HepG2 (cell line): ENCODE measurements at regions not wholly inside any gene's neighbourhood (a gene's known extent, or its start where the extent isn't known, plus 50 kb on each side); places are given as distances from the start of the nearest gene placed in this dataset.

Experiments used
- ATAC-seq: fragments of 200-7000 bp; cut with Tn5 transposase; 3 replicates; pipeline ENCODE4 v1.9.1; 2020; ENCODE audit warnings: mild to moderate bottlenecking, moderate library complexity
- BruUV-seq: library from RNA; stranded (reverse); fragments of 400-500 nt; replicated peaks from 2 replicates; lab custom pipeline; 2021; lab: Mats Ljungman, UMichigan
- CTCF ChIA-PET: fragments of 300-600 bp; formaldehyde crosslinking; extraction: SDS; loops from one replicate; lab custom pipeline; 2021; ENCODE audit warnings: low total read pairs, inconsistent platforms, low intra/inter-chr PET ratio; lab: Yijun Ruan, JAX
- POLR2A ChIA-PET: fragments of 350-600 bp; sonication (Branson Sonifier 250); formaldehyde crosslinking; loops from one replicate; lab custom pipeline; 2020; ENCODE audit warnings: antibody characterized with exemption, inconsistent platforms; lab: Yijun Ruan, JAX
- DNase-seq: peaks from one replicate; pipeline ENCODE4 v3.0.0-alpha.2; 2015; ENCODE audit warnings: low spot score
- FAIRE-seq: peaks from 3 replicates; lab custom pipeline; 2011; peaks lifted over from hg19 to GRCh38; lab: Jason Lieb, UNC
- H2AFZ ChIP-seq: one replicate; pipeline ENCODE4 v1.6.1; 2011; ENCODE audit warnings: low read length, inconsistent platforms
- H3K27ac ChIP-seq: fragments of 300-600 bp; 3 replicates; pipeline ENCODE4 v1.8.0; 2011; ENCODE audit warnings: mixed run types, mild to moderate bottlenecking, mixed read lengths, low read length, inconsistent platforms; ENCODE audit not compliant: insufficient read depth; ENCODE audit errors: extremely low read length
- H3K27me3 ChIP-seq, 2 experiments: fragments of 200-600 bp in 1 of 2; 2 replicates in 1 of 2; 3 replicates in 1 of 2; pipeline versions ENCODE4 v1.6.0 to v1.8.0; 2011; ENCODE audit warnings: low read length in 2 of 2, mild to moderate bottlenecking in 2 of 2, moderate library complexity in 2 of 2, inconsistent platforms in 1 of 2; ENCODE audit not compliant: insufficient read depth in 2 of 2, control insufficient read depth in 1 of 2
- H3K36me3 ChIP-seq, 2 experiments: fragments of 200-600 bp in 1 of 2; replicated peaks in 1 of 2; 2 replicates in 1 of 2; 3 replicates in 1 of 2; pipeline versions ENCODE4 v1.5.1 to v1.8.0; 2011; ENCODE audit warnings: low read length in 2 of 2, inconsistent platforms in 1 of 2; ENCODE audit not compliant: insufficient read depth in 2 of 2, control insufficient read depth in 1 of 2
- H3K4me1 ChIP-seq: 2 replicates; pipeline ENCODE4 v1.5.1; 2012; ENCODE audit warnings: low read length, inconsistent platforms; ENCODE audit not compliant: insufficient read depth
- H3K4me2 ChIP-seq: 2 replicates; pipeline ENCODE4 v1.6.0; 2011; ENCODE audit warnings: low read depth, low read length, inconsistent platforms
- H3K4me3 ChIP-seq, 3 experiments: fragments of 200-600 bp in 1 of 3; sonication (generic), shearing (Covaris generic) in 1 of 3; replicated peaks in 1 of 3; 2 replicates each; pipeline ENCODE4 v1.5.1; 2011 to 2016; ENCODE audit warnings: low read length in 3 of 3, inconsistent platforms in 2 of 3, low read depth in 2 of 3, mild to moderate bottlenecking in 2 of 3, control low read depth in 1 of 3, mixed read lengths in 1 of 3; ENCODE audit not compliant: insufficient read depth in 1 of 3
- H3K79me2 ChIP-seq: one replicate; pipeline ENCODE4 v1.6.1; 2011; ENCODE audit warnings: low read length, inconsistent platforms; ENCODE audit not compliant: insufficient read depth
- H3K9ac ChIP-seq: 2 replicates; pipeline ENCODE4 v1.6.0; 2011; ENCODE audit warnings: mild to moderate bottlenecking, low read depth, low read length, inconsistent platforms; ENCODE audit not compliant: insufficient read depth
- H3K9me3 ChIP-seq: 2 replicates; pipeline ENCODE4 v1.5.1; 2012; ENCODE audit warnings: mild to moderate bottlenecking, low read length
- H4K20me1 ChIP-seq: 2 replicates; pipeline ENCODE4 v1.6.0; 2011; ENCODE audit warnings: inconsistent platforms, mild to moderate bottlenecking, low read length, moderate library complexity; ENCODE audit not compliant: insufficient read depth
- ADNP ChIP-seq: sonication (generic); formaldehyde crosslinking; IDR thresholded peaks from 2 replicates; pipeline ENCODE4 v1.4.0; 2020; ENCODE audit warnings: missing genetic modification reagents
- ARNT2 ChIP-seq: sonication (generic); formaldehyde crosslinking; IDR thresholded peaks from 2 replicates; pipeline ENCODE4 v1.8.0; 2022; ENCODE audit warnings: mild to moderate bottlenecking, low read depth, missing genetic modification reagents, moderate library complexity
- ARNTL ChIP-seq: sonication (generic); formaldehyde crosslinking; IDR thresholded peaks from 2 replicates; pipeline ENCODE4 v1.4.0; 2020; ENCODE audit warnings: mild to moderate bottlenecking, missing genetic modification reagents
- MBD4 ChIP-seq: IDR thresholded peaks from 2 replicates; pipeline ENCODE4 v1.6.1; 2012; ENCODE audit warnings: low read length, inconsistent platforms, borderline replicate concordance
- PHF20 ChIP-seq: sonication (generic); formaldehyde crosslinking; IDR thresholded peaks from 2 replicates; pipeline ENCODE4 v1.5.0; 2020; ENCODE audit warnings: mild to moderate bottlenecking, missing genetic modification reagents
- ZBTB4 ChIP-seq: sonication (generic); formaldehyde crosslinking; IDR thresholded peaks from 2 replicates; pipeline ENCODE4 v1.4.0; 2020; ENCODE audit warnings: missing genetic modification reagents, mild to moderate bottlenecking, borderline replicate concordance
- ZNF878 ChIP-seq: sonication (generic); formaldehyde crosslinking; IDR thresholded peaks from 2 replicates; pipeline ENCODE4 v1.8.1; 2023; ENCODE audit warnings: mild to moderate bottlenecking, missing genetic modification reagents, moderate library complexity
- whole genome bisulfite sequencing: methylation state at CpG from one replicate; pipeline ENCODE4 v1.1.6; 2017; ENCODE audit warnings: low lambda C conversion rate; 5-methylcytosine and 5-hydroxymethylcytosine counted together
- in situ Hi-C: cut with HindIII; loops from 2 replicates; pipeline ENCODE4 v1.10.0; 2017; ENCODE audit warnings: low pct_unique_long_range_greater_than_20kb; ENCODE audit not compliant: extremely low pct_ligation_motif_present
- intact Hi-C: fragments of 100-400 bp; cut with micrococcal nuclease; formaldehyde crosslinking; loops from one replicate; pipeline ENCODE4 v1.10.0; 2022; ENCODE audit not compliant: unreplicated experiment

DNA sequence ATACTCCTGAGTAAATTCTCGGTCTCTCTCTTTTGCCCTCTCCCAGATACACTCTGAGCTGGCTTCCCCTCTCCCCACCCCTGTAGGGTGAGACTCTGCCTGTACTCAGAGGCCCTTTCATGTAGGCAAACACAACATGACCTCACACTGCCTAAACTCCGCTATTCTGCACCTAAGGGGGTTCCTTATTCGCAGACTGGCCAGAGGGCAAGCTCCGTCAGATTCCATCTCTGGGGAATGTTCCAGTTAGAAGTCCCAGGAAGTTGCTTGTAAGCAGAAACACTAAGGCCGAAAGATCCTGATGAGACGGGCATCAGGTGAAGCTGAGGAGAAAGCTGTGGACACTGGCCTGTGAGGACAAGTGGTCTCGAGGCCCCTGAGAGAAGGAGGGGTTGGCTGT is 165.9 kb downstream of the KTN1 start:
- H3K9ac ChIP-seq: no peak overlapping the region
- H3K9me3 ChIP-seq: no peaks in the 10 kb centered on the region
- BruUV-seq: no TSS peak
- H2AFZ ChIP-seq: no peak overlapping the region
- FAIRE-seq (no peak), DNase-seq (no peak), ATAC-seq (peak; percentile 65)
- no peak overlapping the region for H3K27ac ChIP-seq
- no peaks in the 10 kb centered on the region for H3K36me3 ChIP-seq
- TF ChIP-seq ZBTB4 (CRISPR knock-in tag) (no peak), PHF20 (CRISPR knock-in tag) (no peak), ARNTL (CRISPR knock-in tag) (no peak), ADNP (CRISPR knock-in tag) (no peak), ZNF878 (CRISPR knock-in tag) (no peak), ARNT2 (CRISPR knock-in tag) (no peak), MBD4 (no peak)
- H3K79me2 ChIP-seq: no peaks in the 10 kb centered on the region
- in situ Hi-C loops: no loop called here
- peaks cover 18% of the 10 kb centered on the region for H3K4me1 ChIP-seq
- ChIA-PET POLR2A (no interaction called here), CTCF (no interaction called here)
- no peak overlapping the region for H3K4me2 ChIP-seq
- WGBS: 2% methylated on average over 6 of the region's 7 CpGs
- no peaks in the 10 kb centered on the region for H4K20me1 ChIP-seq
- intact Hi-C loops: no loop called here
- H3K4me3 ChIP-seq: no peak overlapping the region
- H3K27me3 ChIP-seq: 0 out of 5 replicates have a peak, but pooled peaks cover 0 to under 1% of the 10 kb centered on the region in 2 experiments
